ENCODE measurements at regions not wholly inside any gene's neighbourhood (a gene's known extent, or its start where the extent isn't known, plus 50 kb on each side); places are given as distances from the start of the nearest gene placed in this dataset.

DNA sequence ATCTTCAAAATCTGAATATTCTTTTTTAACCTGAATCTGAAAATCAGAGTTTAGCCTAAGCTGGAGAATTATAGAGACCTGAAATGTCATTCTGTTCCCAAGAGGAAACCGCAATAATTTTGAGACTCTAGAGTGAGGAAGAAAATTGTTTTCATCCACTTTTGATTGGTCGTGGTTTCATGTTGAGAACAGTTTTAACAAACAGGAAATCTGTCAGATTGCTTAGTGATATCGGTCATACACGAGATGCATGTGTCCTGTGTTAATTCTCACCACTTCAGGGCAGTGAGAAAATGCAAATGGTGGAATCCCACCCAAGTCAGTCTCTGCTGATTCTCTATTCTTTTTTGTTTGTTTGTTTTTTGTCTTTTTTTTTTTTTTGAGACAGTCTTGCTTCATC lies 1498.5 kb upstream of the TMEM132C start:
- TF ChIP-seq, protein P1, sequence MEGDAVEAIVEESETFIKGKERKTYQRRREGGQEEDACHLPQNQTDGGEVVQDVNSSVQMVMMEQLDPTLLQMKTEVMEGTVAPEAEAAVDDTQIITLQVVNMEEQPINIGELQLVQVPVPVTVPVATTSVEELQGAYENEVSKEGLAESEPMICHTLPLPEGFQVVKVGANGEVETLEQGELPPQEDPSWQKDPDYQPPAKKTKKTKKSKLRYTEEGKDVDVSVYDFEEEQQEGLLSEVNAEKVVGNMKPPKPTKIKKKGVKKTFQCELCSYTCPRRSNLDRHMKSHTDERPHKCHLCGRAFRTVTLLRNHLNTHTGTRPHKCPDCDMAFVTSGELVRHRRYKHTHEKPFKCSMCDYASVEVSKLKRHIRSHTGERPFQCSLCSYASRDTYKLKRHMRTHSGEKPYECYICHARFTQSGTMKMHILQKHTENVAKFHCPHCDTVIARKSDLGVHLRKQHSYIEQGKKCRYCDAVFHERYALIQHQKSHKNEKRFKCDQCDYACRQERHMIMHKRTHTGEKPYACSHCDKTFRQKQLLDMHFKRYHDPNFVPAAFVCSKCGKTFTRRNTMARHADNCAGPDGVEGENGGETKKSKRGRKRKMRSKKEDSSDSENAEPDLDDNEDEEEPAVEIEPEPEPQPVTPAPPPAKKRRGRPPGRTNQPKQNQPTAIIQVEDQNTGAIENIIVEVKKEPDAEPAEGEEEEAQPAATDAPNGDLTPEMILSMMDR (IDR thresholded peaks at IDR 0.05; ENCODE audit: borderline replicate concordance, insufficient read depth, low read depth, low read length): no peak
- H3K4me3 ChIP-seq (ENCODE audit: low read depth, low read length): no peak overlapping the region

DNA sequence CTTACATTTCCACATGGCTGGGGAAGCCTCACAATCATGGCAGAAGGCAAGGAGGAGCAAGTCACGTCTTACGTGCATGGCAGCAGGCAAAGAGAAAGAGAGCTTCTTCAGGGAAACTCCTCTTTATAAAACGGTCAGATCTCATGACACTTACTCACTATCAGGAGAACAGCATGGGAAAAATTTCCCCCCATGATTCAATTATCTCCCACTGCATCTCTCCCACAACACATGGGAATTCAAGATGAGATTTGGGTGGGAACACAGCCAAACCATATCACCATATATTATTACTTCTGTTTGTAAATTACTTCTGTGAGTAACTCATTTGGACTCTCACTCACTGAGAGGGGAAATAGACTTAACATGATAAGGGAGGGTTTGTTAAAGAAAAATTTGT lies 1496.8 kb upstream of the TMEM132C start:
- no peak overlapping the region for H3K4me3 ChIP-seq (ENCODE audit: low read depth, low read length)
- TF ChIP-seq, protein P1 (IDR thresholded peaks at IDR 0.05; ENCODE audit: borderline replicate concordance, insufficient read depth, low read depth, low read length): no peak

DNA sequence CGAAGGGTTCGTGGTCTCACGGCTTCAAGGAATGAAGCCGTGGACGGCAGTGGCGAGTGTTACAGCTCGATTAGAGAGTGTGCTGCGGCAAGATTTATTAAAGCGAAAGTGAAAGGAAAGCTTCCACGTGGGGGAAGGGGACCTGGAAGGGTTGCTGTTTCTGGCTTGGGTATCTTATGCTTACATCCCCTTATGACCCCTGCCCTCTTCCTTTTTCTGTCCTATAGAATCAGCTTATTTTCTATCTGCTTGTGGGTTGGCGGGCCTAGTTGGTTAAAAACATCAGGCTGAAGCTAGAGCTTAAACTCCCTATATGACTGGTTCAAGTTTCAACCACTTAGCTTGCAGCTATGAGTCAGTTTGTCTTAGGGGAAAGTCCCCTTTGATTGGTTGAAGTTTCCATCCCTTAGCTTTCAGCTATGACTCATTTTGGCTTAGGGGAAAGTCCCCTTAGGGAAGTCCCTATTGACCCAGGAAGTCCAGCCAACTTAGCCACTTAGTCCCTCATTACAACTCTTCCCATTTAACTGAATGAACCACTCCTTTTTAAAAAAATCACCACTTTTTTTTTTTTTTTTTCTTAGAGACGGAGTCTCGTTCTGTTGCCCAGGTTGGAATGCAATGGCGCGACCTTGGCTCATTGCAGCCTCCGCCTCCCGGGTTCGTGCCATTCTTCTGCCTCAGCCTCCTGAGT lies 1494.7 kb upstream of the TMEM132C start:
- no peak overlapping the region for H3K4me3 ChIP-seq (ENCODE audit: low read depth, low read length)
- TF ChIP-seq, protein P1 (IDR thresholded peaks at IDR 0.05; ENCODE audit: borderline replicate concordance, insufficient read depth, low read depth, low read length): no peak

DNA sequence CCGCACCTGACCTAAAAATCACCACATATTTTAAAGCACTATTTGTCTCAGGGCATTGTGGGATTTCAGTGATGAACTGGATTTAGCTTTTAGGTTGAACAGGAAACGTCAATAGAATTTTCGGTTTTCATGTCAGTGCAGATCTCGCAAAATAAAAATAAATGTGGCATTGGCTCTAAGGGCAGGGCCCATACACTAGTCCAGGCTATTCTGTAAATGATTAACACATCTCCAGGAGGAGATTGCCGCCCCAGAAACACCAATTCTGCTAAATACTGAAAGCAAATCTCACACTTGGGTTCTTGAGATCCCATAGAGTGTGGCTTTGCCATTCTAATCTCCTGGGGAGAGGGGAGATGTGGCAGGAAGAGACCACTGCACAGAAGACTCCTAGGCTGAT lies 1494.0 kb upstream of the TMEM132C start:
- TF ChIP-seq, protein P1 (IDR thresholded peaks at IDR 0.05; ENCODE audit: borderline replicate concordance, insufficient read depth, low read depth, low read length): no peak
- H3K4me3 ChIP-seq (ENCODE audit: low read depth, low read length): no peak overlapping the region

DNA sequence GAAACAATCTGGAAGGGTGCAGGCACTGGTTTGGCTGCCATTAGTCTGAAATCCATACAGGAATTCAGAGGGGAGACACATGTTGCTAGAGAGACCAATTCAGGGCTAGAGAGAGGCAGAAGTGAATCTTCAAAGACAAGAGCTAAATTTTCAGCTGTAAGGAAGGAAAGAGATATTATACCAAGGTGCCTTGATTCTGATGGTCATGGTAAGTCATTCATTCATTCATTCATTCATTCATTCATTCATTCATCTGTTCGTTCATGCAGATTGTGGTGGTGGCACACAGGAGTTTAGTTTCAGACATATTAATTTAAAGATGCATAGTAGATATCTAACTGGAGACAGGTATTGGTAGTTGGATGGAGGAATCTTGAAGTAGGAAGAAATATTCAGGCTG lies 1493.5 kb upstream of the TMEM132C start:
- TF ChIP-seq, protein P1 (IDR thresholded peaks at IDR 0.05; ENCODE audit: borderline replicate concordance, insufficient read depth, low read depth, low read length): no peak
- H3K4me3 ChIP-seq (ENCODE audit: low read depth, low read length): no peak overlapping the region

DNA sequence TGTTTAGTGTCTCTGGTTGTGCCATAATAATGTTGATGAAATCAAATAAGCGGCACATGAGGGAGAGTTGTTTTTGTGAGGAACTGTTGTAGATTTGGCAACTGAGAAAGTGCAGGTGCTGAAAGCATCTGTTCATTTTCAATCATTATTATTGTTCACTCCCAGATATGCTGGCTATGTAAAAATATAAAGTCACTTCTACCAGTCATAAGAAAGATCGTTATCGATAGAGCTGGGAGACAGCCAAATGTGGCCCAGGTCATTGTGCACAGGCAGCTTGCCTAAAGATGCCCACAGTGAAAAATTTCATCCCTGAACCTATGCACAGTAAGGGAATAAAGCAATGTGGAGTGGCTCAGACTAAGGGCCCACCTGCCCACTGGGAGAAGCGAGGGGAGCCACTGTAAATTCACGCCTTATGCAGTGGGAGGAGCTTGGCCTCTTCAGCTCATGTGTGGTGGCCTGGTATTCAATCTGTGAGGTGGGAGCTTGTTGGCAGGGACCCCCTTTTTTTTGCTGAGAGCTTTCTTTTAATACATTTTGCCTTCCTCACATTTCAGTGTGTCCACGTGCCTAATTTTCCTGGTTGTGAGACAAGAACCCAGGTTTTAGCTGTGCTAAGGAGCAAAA lies 1490.8 kb upstream of the TMEM132C start:
- no peak overlapping the region for H3K4me3 ChIP-seq (ENCODE audit: low read depth, low read length)
- TF ChIP-seq, protein P1 (IDR thresholded peaks at IDR 0.05; ENCODE audit: borderline replicate concordance, insufficient read depth, low read depth, low read length): no peak

DNA sequence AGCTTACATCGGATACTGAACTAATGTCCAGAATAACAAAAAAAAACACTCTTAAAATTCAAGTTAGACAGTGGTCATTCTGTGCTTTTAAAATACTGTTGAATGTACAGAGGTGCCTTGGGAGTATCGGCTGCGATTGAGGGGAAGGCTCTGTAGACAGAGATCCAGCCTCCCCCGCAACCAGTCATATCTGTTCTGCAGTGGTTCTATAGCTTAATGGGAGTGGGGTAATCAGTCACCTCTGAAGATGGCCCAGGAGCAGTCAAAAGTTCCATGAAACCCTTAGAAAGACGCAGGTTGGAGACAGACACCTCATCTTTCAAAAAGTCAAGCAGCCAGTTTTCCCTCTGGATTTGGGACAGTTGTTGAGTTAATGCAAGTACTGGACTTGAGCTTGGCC lies 1486.6 kb upstream of the TMEM132C start:
- TF ChIP-seq, protein P1 (IDR thresholded peaks at IDR 0.05; ENCODE audit: borderline replicate concordance, insufficient read depth, low read depth, low read length): no peak

More for the DNA sequence above, 1486.6 kb upstream of the TMEM132C start:
- H3K4me3 ChIP-seq (ENCODE audit: low read depth, low read length): no peak overlapping the region

All from GM12875 (cell line).